Neural crest cell (in vitro differentiated cells): ENCODE measurements at regions not wholly inside any gene's neighbourhood (a gene's known extent, or its start where the extent isn't known, plus 50 kb on each side); places are given as distances from the start of the nearest gene placed in this dataset.

Experiments
- DNase-seq: peaks from one replicate; pipeline ENCODE4 v3.0.0; 2021; ENCODE audit warnings: low read depth, mixed read lengths, low spot score
- H3K27ac Mint-ChIP-seq: one replicate; pipeline ENCODE4 v1.8.0; 2021; ENCODE audit warnings: mild to moderate bottlenecking, mixed read lengths; ENCODE audit not compliant: unreplicated experiment
- H3K27me3 Mint-ChIP-seq: 2 replicates; pipeline ENCODE4 v1.8.0; 2021; ENCODE audit warnings: low read depth, mild to moderate bottlenecking, mixed read lengths
- H3K36me3 Mint-ChIP-seq: 2 replicates; pipeline ENCODE4 v1.8.0; 2021; ENCODE audit warnings: low read depth, mild to moderate bottlenecking, mixed read lengths
- H3K4me1 Mint-ChIP-seq: 2 replicates; pipeline ENCODE4 v1.8.0; 2021; ENCODE audit warnings: mixed read lengths
- H3K4me3 Mint-ChIP-seq: one replicate; pipeline ENCODE4 v1.8.0; 2021; ENCODE audit warnings: mild to moderate bottlenecking, mixed read lengths
- H3K9me3 Mint-ChIP-seq: 2 replicates; pipeline ENCODE4 v1.8.0; 2021; ENCODE audit warnings: mixed read lengths
- TF ChIP-seq, protein P1 (sequence below): fragments of 200-600 bp; sonication (generic); conservative IDR thresholded peaks from 2 replicates; pipeline ENCODE4 v1.5.0; 2021; ENCODE audit warnings: antibody characterized with exemption, mild to moderate bottlenecking

DNA sequence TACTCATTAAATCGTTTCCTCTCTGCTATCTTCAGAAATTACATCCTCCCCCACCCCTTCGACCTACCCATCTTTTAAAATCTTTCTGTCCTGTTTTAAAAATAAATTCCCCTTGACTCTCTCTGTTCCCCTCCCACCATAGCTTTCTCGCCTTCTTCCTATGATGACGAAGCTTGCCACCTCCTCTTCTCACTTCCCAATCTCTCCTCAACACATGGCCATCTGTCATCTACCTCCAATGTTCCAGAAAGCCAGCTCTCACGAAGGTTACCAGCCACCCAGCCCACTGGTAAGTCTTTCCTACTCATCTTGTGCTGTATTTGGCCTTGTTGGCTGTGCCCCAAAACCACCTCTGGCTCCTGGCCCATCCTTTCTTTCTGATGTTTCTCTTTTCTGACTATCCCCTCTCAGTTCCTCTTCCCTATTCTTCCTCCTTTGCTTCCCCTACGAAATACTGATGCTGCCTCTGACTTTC is 346.3 kb downstream of the ENC1 start:
- TF ChIP-seq, protein P1, sequence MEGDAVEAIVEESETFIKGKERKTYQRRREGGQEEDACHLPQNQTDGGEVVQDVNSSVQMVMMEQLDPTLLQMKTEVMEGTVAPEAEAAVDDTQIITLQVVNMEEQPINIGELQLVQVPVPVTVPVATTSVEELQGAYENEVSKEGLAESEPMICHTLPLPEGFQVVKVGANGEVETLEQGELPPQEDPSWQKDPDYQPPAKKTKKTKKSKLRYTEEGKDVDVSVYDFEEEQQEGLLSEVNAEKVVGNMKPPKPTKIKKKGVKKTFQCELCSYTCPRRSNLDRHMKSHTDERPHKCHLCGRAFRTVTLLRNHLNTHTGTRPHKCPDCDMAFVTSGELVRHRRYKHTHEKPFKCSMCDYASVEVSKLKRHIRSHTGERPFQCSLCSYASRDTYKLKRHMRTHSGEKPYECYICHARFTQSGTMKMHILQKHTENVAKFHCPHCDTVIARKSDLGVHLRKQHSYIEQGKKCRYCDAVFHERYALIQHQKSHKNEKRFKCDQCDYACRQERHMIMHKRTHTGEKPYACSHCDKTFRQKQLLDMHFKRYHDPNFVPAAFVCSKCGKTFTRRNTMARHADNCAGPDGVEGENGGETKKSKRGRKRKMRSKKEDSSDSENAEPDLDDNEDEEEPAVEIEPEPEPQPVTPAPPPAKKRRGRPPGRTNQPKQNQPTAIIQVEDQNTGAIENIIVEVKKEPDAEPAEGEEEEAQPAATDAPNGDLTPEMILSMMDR = no peak
- H3K27me3 Mint-ChIP-seq = no peaks in the 10 kb centered on the region
- H3K36me3 Mint-ChIP-seq = no peaks in the 10 kb centered on the region
- H3K4me3 Mint-ChIP-seq = no peak overlapping the region
- no peaks in the 10 kb centered on the region for H3K9me3 Mint-ChIP-seq
- DNase-seq = no peak
- H3K27ac Mint-ChIP-seq = no peak overlapping the region
- no peaks in the 10 kb centered on the region for H3K4me1 Mint-ChIP-seq

DNA sequence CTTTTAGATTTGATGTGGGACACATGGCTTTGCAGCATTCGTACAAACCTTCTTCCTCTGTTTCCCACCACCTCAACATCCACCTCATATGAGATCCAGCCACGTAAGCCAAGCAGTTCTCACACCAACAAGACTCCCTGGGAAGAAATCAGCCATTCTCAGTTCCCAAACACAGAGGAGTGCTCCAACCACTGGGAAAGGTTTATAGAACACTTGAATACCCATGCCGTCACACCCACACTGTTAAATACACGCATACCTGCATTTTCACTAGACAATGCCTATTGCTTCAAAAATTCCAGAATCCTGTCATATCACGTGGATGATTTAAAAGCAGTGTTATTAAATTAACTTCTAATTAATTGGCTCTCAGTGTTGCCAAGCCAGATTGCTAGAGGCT is 347.3 kb downstream of the ENC1 start:
- TF ChIP-seq, protein P1 = no peak
- no peaks in the 10 kb centered on the region for H3K27me3 Mint-ChIP-seq
- H3K4me1 Mint-ChIP-seq = no peaks in the 10 kb centered on the region
- no peaks in the 10 kb centered on the region for H3K36me3 Mint-ChIP-seq
- H3K9me3 Mint-ChIP-seq = no peaks in the 10 kb centered on the region
- H3K27ac Mint-ChIP-seq = no peak overlapping the region
- no peak overlapping the region for H3K4me3 Mint-ChIP-seq
- DNase-seq = no peak

DNA sequence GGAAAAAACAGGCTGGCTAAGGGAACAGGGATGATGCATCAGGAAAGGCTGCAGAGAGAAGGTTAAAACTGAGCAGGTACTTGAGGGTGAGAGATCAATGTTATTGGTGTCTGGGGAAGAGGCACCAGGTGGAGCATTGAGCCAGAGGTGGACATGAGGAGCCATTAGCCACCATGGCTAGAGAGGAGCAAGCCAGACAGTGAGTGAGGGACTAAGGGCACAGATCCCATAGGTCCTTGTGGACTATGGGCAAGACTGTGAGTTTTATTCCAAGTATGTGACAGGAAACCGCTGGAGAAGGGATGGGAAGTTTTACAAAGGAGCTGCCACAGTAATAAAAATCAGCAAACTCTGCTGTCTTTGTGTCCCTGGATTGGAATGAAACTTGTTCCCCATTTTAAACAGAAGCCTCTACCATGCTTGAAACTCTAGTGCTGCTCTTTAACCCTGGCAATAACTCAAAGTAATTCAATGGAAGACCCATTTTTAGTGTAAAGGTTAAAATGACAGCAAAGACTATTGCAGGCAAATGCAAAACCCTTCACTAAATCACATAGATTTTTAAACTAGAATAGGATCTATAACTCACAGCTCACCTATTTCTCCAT is 349.8 kb downstream of the ENC1 start:
- Mint-ChIP-seq H3K4me3 (no peak overlapping the region), H3K27me3 (no peaks in the 10 kb centered on the region)
- TF ChIP-seq, protein P1 = no peak

DNA sequence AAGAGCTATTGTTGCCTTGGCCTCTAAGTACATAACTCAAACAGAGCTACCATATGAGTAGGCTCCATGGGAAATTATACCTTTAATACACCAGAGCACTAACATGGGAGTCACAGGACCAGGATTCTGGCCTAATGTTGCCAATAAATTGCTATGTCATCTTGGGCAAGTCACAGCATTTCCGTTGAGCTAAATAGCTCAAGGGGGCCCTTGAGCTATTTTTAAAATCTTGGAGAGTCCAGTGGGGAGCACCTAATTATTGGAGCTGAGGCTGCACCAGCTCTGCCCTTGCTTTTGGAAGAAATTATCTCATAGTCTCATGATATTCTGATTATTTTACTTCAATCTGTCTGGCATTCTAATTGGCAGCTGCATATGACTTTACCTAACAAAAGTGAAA is 350.8 kb downstream of the ENC1 start:
- peaks cover 5% of the 10 kb centered on the region for H3K4me1 Mint-ChIP-seq
- no peak overlapping the region for H3K27ac Mint-ChIP-seq
- no peak for DNase-seq

More for the DNA sequence above, 349.8 kb downstream of the ENC1 start:
- Mint-ChIP-seq H3K4me1 (peaks cover 3% of the 10 kb centered on the region), H3K36me3 (no peaks in the 10 kb centered on the region), H3K27ac (peak overlapping the region; percentile 15), H3K9me3 (no peaks in the 10 kb centered on the region)
- DNase-seq = no peak

DNA sequence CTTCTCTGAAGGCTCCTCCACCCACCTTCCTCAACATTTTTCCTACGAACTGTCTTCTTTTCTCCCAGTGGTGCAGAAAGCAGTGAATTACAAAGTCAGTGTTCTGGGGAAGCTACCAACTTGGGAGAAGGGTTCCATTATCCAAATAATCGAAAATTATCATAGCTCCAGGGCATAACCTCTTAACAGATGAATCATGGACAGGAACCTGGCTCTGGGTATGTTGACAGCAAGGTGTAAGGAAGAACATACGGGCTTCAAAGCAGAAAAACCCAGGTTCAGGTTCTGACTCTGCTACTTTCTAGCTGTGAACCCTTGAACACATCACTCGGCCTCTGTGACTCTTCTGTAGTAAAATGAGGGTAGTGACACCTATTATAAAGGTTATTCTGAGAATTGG is 351.3 kb downstream of the ENC1 start:
- no peak for DNase-seq
- Mint-ChIP-seq H3K9me3 (no peaks in the 10 kb centered on the region), H3K36me3 (no peaks in the 10 kb centered on the region), H3K4me1 (peaks cover 5% of the 10 kb centered on the region), H3K4me3 (no peak overlapping the region), H3K27me3 (no peaks in the 10 kb centered on the region), H3K27ac (no peak overlapping the region)
- TF ChIP-seq, protein P1 = no peak

More for the DNA sequence above, 350.8 kb downstream of the ENC1 start:
- Mint-ChIP-seq H3K4me3 (no peak overlapping the region), H3K36me3 (no peaks in the 10 kb centered on the region), H3K9me3 (no peaks in the 10 kb centered on the region), H3K27me3 (no peaks in the 10 kb centered on the region)
- TF ChIP-seq, protein P1 = no peak
